DND-41 (cell line): ENCODE measurements at regions not wholly inside any gene's neighbourhood (a gene's known extent, or its start where the extent isn't known, plus 50 kb on each side); places are given as distances from the start of the nearest gene placed in this dataset.

Experiments
- EZH2 ChIP-seq: IDR thresholded peaks from 3 replicates; pipeline ENCODE4 v1.6.1; 2012; ENCODE audit warnings: borderline replicate concordance, low read depth, mild to moderate bottlenecking, moderate library complexity, low read length, inconsistent platforms; ENCODE audit not compliant: severe bottlenecking
- TF ChIP-seq, protein P1 (sequence below): IDR thresholded peaks from 2 replicates; pipeline ENCODE4 v1.5.1; 2012; ENCODE audit warnings: borderline replicate concordance, low read length, moderate library complexity, mild to moderate bottlenecking; ENCODE audit not compliant: poor library complexity, severe bottlenecking; ENCODE audit errors: extremely low read depth

DNA sequence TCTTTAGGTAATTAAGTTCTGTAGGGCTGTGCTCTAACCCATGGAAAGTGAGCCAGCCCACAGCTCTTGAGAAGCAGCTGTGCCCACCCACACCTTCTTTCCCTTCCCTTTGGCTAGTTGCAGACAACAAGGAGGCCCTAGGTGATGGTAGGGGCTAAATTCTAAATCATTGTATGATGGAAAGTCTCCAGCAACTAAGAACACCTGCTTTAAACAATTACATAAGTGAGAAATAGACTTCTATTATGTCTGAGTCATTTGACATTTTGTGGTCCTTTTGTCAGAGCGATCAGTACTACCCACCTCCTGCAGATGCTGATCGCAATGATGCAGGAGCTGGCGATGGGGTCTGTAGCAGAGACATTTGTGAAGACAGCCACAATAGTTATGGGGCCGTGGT lies 79.6 kb downstream of the TEX51 start:
- TF ChIP-seq, protein P1, sequence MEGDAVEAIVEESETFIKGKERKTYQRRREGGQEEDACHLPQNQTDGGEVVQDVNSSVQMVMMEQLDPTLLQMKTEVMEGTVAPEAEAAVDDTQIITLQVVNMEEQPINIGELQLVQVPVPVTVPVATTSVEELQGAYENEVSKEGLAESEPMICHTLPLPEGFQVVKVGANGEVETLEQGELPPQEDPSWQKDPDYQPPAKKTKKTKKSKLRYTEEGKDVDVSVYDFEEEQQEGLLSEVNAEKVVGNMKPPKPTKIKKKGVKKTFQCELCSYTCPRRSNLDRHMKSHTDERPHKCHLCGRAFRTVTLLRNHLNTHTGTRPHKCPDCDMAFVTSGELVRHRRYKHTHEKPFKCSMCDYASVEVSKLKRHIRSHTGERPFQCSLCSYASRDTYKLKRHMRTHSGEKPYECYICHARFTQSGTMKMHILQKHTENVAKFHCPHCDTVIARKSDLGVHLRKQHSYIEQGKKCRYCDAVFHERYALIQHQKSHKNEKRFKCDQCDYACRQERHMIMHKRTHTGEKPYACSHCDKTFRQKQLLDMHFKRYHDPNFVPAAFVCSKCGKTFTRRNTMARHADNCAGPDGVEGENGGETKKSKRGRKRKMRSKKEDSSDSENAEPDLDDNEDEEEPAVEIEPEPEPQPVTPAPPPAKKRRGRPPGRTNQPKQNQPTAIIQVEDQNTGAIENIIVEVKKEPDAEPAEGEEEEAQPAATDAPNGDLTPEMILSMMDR = no peak
- no peak for TF ChIP-seq EZH2
